ENCODE measurements at regions not wholly inside any gene's neighbourhood (a gene's known extent, or its start where the extent isn't known, plus 50 kb on each side); places are given as distances from the start of the nearest gene placed in this dataset.
"Not testable (repeated sequence)": the region's sequence is repeated elsewhere in the genome, so short reads cannot be mapped to it uniquely, and the experiment has no call there.

DNA sequence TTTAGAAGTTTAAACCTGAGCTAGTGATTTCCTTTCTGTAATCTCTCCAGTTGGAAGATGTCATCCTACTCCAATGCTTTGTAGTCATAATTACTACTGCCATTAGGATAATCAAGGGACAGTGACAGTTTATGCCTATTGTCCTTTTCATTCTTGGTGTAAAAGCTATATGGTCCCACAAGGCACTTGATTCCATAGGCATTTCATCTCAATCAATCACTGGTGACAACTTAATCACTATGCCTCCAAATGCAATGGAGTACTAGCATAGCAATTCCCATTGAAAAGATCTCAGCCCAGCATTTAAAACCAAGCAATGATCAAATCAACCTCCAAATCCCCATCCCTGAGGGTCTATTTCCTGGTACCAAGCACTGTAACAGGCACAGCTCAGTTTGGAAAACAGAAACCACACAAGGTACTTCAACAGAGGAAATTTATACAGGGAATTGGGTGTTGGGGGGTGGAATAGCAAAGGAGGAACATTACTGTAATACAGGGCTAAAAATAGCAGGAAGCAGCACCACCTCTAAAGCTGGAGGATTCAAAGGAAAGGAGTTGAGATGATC lies 51.0 kb downstream of the FHIP2A start:
- no peak overlapping the region for H3K4me3 ChIP-seq (ENCODE audit: low read length)

GRCh38 chr10:114874827-114875411 lies 53.3 kb downstream of the FHIP2A start:
- Histone ChIP-seq H3K27ac (ENCODE audit: low read depth, low read length) (no peak overlapping the region), H3K4me3 (ENCODE audit: low read length) (no peak overlapping the region), H3K27me3 (ENCODE audit: control insufficient read depth, insufficient read depth, low read length) (no peaks in the 10 kb centered on the region), H3K36me3 (ENCODE audit: control insufficient read depth, insufficient read depth, low read length) (no peaks in the 10 kb centered on the region), H3K4me1 (ENCODE audit: control insufficient read depth, insufficient read depth, low read length) (no peaks in the 10 kb centered on the region), H3K9ac (ENCODE audit: low read length) (no peak overlapping the region)

More for the DNA sequence above, 51.0 kb downstream of the FHIP2A start:
- H3K36me3 ChIP-seq (ENCODE audit: control insufficient read depth, insufficient read depth, low read length) = no peaks in the 10 kb centered on the region
- no peak overlapping the region for H3K27ac ChIP-seq (ENCODE audit: low read depth, low read length)
- no peak overlapping the region for H3K9ac ChIP-seq (ENCODE audit: low read length)
- no peaks in the 10 kb centered on the region for H3K27me3 ChIP-seq (ENCODE audit: control insufficient read depth, insufficient read depth, low read length)
- H3K4me1 ChIP-seq (ENCODE audit: control insufficient read depth, insufficient read depth, low read length) = no peaks in the 10 kb centered on the region

- H3K9ac ChIP-seq (ENCODE audit: low read length); H3K27me3 ChIP-seq (ENCODE audit: control insufficient read depth, insufficient read depth, low read length); H3K4me1 ChIP-seq (ENCODE audit: control insufficient read depth, insufficient read depth, low read length); H3K27ac ChIP-seq (ENCODE audit: low read depth, low read length); H3K36me3 ChIP-seq (ENCODE audit: control insufficient read depth, insufficient read depth, low read length); H3K4me3 ChIP-seq (ENCODE audit: low read length): not testable (repeated sequence)
Observed at GRCh38 chr10:114875590-114876081, 54.1 kb downstream of the FHIP2A start.

GRCh38 chr10:114876169-114876568 lies 54.6 kb downstream of the FHIP2A start:
- H3K9ac ChIP-seq (ENCODE audit: low read length) = no peak overlapping the region
- no peak overlapping the region for H3K4me3 ChIP-seq (ENCODE audit: low read length)
- H3K27me3 ChIP-seq (ENCODE audit: control insufficient read depth, insufficient read depth, low read length) = no peaks in the 10 kb centered on the region
- H3K36me3 ChIP-seq (ENCODE audit: control insufficient read depth, insufficient read depth, low read length) = no peaks in the 10 kb centered on the region
- H3K4me1 ChIP-seq (ENCODE audit: control insufficient read depth, insufficient read depth, low read length) = no peaks in the 10 kb centered on the region
- no peak overlapping the region for H3K27ac ChIP-seq (ENCODE audit: low read depth, low read length)

DNA sequence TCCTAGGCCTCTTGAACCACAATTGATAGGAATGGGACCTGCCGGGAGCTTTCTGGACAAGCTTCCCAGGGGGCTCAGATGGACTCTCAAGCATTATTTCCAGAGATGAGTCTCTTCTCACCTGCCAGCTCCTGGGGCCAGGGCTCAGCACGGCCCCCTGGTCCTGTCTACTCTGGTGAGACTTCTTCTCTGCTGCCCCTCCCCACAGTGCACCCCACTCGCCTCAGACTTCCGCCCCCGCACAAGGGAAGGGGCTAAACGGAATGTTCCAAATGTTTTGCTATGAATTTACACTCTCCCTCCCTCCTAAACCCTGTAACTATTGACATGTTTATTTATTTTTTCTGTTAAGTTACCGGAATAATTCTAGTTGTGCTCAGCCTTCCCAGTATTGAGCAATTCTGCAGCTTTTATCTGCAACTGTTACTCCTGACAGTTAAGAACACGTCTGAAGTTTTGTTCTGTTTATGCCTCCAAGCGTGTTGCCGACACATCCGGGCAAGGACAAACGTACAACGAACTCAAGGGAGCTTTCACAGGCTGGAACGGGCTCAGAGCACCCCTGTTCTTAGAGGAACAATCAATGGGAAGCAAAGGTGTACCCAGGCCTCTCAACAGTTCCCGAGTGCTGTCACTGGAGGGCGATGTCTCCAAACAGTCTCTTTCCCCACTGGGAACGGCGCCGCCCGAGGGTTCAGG lies 55.2 kb downstream of the FHIP2A start:
- Histone ChIP-seq H3K4me3 (ENCODE audit: low read length) (no peak overlapping the region), H3K36me3 (ENCODE audit: control insufficient read depth, insufficient read depth, low read length) (no peaks in the 10 kb centered on the region), H3K9ac (ENCODE audit: low read length) (no peak overlapping the region), H3K27me3 (ENCODE audit: control insufficient read depth, insufficient read depth, low read length) (no peaks in the 10 kb centered on the region), H3K27ac (ENCODE audit: low read depth, low read length) (no peak overlapping the region), H3K4me1 (ENCODE audit: control insufficient read depth, insufficient read depth, low read length) (peaks cover 5% of the 10 kb centered on the region)

- H3K4me1 ChIP-seq (ENCODE audit: control insufficient read depth, insufficient read depth, low read length) = peaks cover 6% of the 10 kb centered on the region
- H3K27me3 ChIP-seq (ENCODE audit: control insufficient read depth, insufficient read depth, low read length) = no peaks in the 10 kb centered on the region
- H3K27ac ChIP-seq (ENCODE audit: low read depth, low read length) = no peak overlapping the region
- H3K4me3 ChIP-seq (ENCODE audit: low read length) = no peak overlapping the region
- H3K9ac ChIP-seq (ENCODE audit: low read length) = no peak overlapping the region
- H3K36me3 ChIP-seq (ENCODE audit: control insufficient read depth, insufficient read depth, low read length) = no peaks in the 10 kb centered on the region
Observed at GRCh38 chr10:114877301-114877644, 55.7 kb downstream of the FHIP2A start.

DNA sequence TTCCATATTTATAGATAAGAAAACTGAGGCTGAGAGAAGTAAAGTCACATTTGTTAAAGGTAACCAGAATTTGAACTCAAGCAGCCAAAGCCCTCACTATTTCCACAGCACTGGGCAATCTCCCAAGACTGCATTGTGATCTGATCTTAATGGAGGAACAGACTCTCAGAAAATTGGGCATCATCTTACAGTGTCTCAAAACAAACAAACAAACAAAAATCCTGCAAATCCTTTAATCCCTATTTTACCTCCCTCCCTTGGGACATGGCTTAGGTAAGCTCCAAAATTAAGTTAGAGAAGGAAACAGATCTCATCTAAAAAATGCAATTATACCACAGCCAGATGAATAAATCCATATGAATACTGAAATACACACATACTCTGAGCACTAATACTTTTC lies 57.5 kb downstream of the FHIP2A start:
- H3K27ac ChIP-seq (ENCODE audit: low read depth, low read length) = no peak overlapping the region
- peaks cover 6% of the 10 kb centered on the region for H3K4me1 ChIP-seq (ENCODE audit: control insufficient read depth, insufficient read depth, low read length)
- no peaks in the 10 kb centered on the region for H3K27me3 ChIP-seq (ENCODE audit: control insufficient read depth, insufficient read depth, low read length)
- H3K4me3 ChIP-seq (ENCODE audit: low read length) = no peak overlapping the region
- H3K36me3 ChIP-seq (ENCODE audit: control insufficient read depth, insufficient read depth, low read length) = no peaks in the 10 kb centered on the region
- H3K9ac ChIP-seq (ENCODE audit: low read length) = no peak overlapping the region

- Histone ChIP-seq H3K36me3 (ENCODE audit: control insufficient read depth, insufficient read depth, low read length) (no peaks in the 10 kb centered on the region), H3K4me1 (ENCODE audit: control insufficient read depth, insufficient read depth, low read length) (peaks cover 6% of the 10 kb centered on the region), H3K27me3 (ENCODE audit: control insufficient read depth, insufficient read depth, low read length) (no peaks in the 10 kb centered on the region), H3K4me3 (ENCODE audit: low read length) (no peak overlapping the region), H3K9ac (ENCODE audit: low read length) (no peak overlapping the region), H3K27ac (ENCODE audit: low read depth, low read length) (no peak overlapping the region)
Observed at GRCh38 chr10:114879541-114880158, 58.1 kb downstream of the FHIP2A start.

DNA sequence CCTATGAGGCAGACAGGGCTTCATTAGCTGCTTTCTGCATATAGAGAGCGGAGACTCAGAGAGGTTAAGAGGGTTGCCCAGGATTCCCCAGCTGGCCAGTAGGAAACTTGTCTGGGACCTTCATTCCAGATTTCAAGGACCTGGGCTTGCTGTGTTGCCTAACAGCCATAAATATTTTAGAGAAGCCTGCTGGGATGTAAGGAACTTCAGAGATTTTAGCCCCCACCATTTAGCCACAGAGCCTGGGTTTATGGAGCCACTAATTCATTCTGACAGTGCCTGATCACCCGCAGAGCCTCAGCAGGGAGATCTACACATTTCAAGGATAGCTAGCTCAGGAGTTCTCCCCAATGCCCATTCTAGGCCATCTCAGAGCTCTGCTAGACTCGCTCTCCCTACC lies 56.6 kb upstream of the TRUB1 start:
- Histone ChIP-seq H3K4me3 (ENCODE audit: low read length) (no peak overlapping the region), H3K27me3 (ENCODE audit: control insufficient read depth, insufficient read depth, low read length) (no peaks in the 10 kb centered on the region), H3K27ac (ENCODE audit: low read depth, low read length) (peak overlapping the region; percentile 15), H3K9ac (ENCODE audit: low read length) (no peak overlapping the region), H3K36me3 (ENCODE audit: control insufficient read depth, insufficient read depth, low read length) (no peaks in the 10 kb centered on the region), H3K4me1 (ENCODE audit: control insufficient read depth, insufficient read depth, low read length) (peaks cover 6% of the 10 kb centered on the region)

GRCh38 chr10:114881901-114882300 lies 56.1 kb upstream of the TRUB1 start:
- Histone ChIP-seq H3K4me1 (ENCODE audit: control insufficient read depth, insufficient read depth, low read length) (peaks cover 6% of the 10 kb centered on the region), H3K27me3 (ENCODE audit: control insufficient read depth, insufficient read depth, low read length) (no peaks in the 10 kb centered on the region), H3K9ac (ENCODE audit: low read length) (no peak overlapping the region), H3K27ac (ENCODE audit: low read depth, low read length) (peak overlapping the region; percentile 15), H3K36me3 (ENCODE audit: control insufficient read depth, insufficient read depth, low read length) (no peaks in the 10 kb centered on the region), H3K4me3 (ENCODE audit: low read length) (no peak overlapping the region)

GRCh38 chr10:114885443-114885842 lies 52.6 kb upstream of the TRUB1 start:
- Histone ChIP-seq H3K27me3 (ENCODE audit: control insufficient read depth, insufficient read depth, low read length) (no peaks in the 10 kb centered on the region), H3K9ac (ENCODE audit: low read length) (no peak overlapping the region), H3K36me3 (ENCODE audit: control insufficient read depth, insufficient read depth, low read length) (no peaks in the 10 kb centered on the region), H3K27ac (ENCODE audit: low read depth, low read length) (no peak overlapping the region), H3K4me3 (ENCODE audit: low read length) (no peak overlapping the region), H3K4me1 (ENCODE audit: control insufficient read depth, insufficient read depth, low read length) (peaks cover 6% of the 10 kb centered on the region)

All from rectal smooth muscle tissue (tissue), 1 donor.